ENCODE measurements at regions not wholly inside any gene's neighbourhood (a gene's known extent, or its start where the extent isn't known, plus 50 kb on each side); places are given as distances from the start of the nearest gene placed in this dataset.
A peak's percentile ranks its signal among the peaks of the same experiment; 100 is the strongest.

- no peak for TF ChIP-seq CTCF (IDR thresholded peaks at IDR 0.05)
- H3K27me3 Mint-ChIP-seq (ENCODE audit: low read depth, poor library complexity) = peaks cover 9% of the 10 kb centered on the region
These were observed 249.2 kb upstream of the KLF4 start for GRCh38 chr9:107738789-107739188.

DNA sequence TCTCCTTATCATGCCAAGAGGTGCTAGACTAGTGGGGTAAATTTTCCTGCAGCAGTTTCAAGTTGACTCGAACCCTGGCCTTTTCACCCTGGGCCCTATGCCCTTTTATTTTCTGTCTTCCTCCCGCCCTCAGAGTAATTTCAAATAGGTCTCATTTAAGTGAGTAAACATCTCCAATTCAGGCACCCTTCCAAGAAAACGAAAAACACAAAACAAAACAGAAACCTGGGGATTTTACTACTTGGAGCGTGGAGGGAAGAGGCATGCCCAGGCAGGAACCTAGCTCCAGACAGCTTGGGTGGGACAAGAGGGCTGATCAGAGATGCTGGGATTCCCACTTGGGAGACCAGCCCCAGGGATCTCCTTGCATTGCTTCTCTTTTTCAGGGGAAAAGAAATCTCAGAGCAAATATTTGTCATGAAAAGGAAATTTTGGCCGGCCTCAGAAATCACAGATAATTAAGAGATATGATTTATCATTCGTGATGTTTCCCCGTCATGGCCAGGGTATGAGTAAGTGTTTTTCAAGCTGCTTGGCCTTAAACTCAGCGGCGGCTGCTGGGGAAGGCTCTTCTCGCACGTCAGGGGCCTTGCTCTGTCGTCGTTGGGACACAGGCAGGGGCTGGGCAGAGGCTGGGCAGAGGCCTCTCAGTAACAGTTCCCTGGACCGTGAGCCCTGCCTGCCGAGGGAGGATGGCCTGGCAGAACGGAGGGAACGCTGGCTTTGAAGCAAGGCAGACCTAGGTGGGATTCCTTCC, 248.6 kb upstream of the KLF4 start:
- H3K27me3 Mint-ChIP-seq (ENCODE audit: low read depth, poor library complexity) = peaks cover 9% of the 10 kb centered on the region
- H3K36me3 Mint-ChIP-seq (ENCODE audit: low read depth) = no peaks in the 10 kb centered on the region
- peak overlapping the region; percentile 24 for H3K27ac Mint-ChIP-seq
- TF ChIP-seq CTCF (IDR thresholded peaks at IDR 0.05) = no peak
- H3K9me3 Mint-ChIP-seq = no peaks in the 10 kb centered on the region
- H3K4me1 Mint-ChIP-seq = peaks cover 24% of the 10 kb centered on the region
- no peak for DNase-seq
- no peak overlapping the region for H3K4me3 Mint-ChIP-seq

More at GRCh38 chr9:107738789-107739188, 249.2 kb upstream of the KLF4 start:
- H3K9me3 Mint-ChIP-seq = no peaks in the 10 kb centered on the region
- no peak for DNase-seq
- no peaks in the 10 kb centered on the region for H3K36me3 Mint-ChIP-seq (ENCODE audit: low read depth)
- H3K4me3 Mint-ChIP-seq = no peak overlapping the region
- H3K4me1 Mint-ChIP-seq = peaks cover 24% of the 10 kb centered on the region
- peak overlapping the region; percentile 50 for H3K27ac Mint-ChIP-seq

DNA sequence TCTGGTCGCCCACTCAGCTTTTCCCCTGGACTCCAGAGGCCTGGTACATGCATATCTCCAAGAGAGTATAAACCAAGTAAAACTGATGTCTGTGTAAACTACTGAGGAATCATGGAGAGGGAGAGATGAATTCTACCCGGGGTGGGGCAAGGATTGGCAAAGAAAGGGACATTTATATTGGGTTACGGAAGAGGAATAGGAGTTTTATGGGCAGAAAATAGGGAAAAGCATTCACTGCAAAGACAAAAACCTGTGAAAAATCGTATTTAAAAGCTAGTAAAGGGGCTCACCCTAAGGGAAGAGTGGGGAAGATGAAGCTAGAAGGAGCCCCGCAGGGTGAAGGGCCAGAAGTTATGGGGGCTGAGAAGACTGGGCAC, 248.0 kb upstream of the KLF4 start:
- DNase-seq = no peak
- peaks cover 24% of the 10 kb centered on the region for H3K4me1 Mint-ChIP-seq
- no peaks in the 10 kb centered on the region for H3K36me3 Mint-ChIP-seq (ENCODE audit: low read depth)
- H3K27ac Mint-ChIP-seq = no peak overlapping the region
- H3K9me3 Mint-ChIP-seq = no peaks in the 10 kb centered on the region
- no peak overlapping the region for H3K4me3 Mint-ChIP-seq
- TF ChIP-seq CTCF (IDR thresholded peaks at IDR 0.05) = no peak
- peaks cover 12% of the 10 kb centered on the region for H3K27me3 Mint-ChIP-seq (ENCODE audit: low read depth, poor library complexity)

GRCh38 chr9:107735821-107736220, 246.3 kb upstream of the KLF4 start:
- H3K27ac Mint-ChIP-seq = no peak overlapping the region
- H3K36me3 Mint-ChIP-seq (ENCODE audit: low read depth) = no peaks in the 10 kb centered on the region
- no peak for DNase-seq
- H3K27me3 Mint-ChIP-seq (ENCODE audit: low read depth, poor library complexity) = peaks cover 11% of the 10 kb centered on the region
- no peaks in the 10 kb centered on the region for H3K9me3 Mint-ChIP-seq
- peaks cover 24% of the 10 kb centered on the region for H3K4me1 Mint-ChIP-seq
- H3K4me3 Mint-ChIP-seq = no peak overlapping the region
- no peak for TF ChIP-seq CTCF (IDR thresholded peaks at IDR 0.05)

DNA sequence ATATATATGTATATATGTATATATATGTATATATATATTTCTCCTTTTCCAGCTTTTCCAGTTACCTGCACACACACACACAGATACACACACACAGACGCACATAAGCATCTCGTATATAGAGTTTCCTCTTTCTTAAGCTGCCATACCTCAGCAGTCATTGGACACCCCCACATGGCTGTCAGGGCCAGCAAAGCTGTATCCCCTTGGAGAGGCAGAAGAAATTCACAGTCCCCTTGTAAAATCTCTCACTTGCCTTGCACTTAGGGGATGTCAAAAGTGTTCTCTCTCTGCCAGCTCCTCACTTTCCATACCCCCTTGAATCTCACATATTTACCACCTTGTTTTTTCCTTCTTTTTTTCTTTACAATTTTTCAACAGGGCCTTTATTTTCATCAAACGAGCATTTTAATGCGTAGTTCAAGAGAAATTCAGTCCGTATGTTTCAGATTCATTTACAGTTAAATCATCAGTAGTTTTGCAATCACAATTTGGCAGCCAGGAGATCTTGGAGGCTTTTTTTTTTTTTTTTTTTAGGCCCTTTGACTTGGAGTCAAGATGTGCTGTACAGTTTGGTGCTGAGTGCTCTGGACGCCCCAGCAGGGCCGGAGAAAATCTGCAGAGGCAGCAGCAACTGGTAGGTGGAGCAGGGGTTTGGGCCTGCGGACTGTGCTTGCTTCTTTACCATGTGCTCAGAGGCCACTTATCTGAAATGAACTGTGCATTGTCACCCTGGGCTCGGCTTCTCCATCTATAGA, 244.9 kb upstream of the KLF4 start:
- H3K9me3 Mint-ChIP-seq = no peaks in the 10 kb centered on the region
- peaks cover 9% of the 10 kb centered on the region for H3K27me3 Mint-ChIP-seq (ENCODE audit: low read depth, poor library complexity)
- DNase-seq = no peak
- TF ChIP-seq CTCF (IDR thresholded peaks at IDR 0.05) = no peak
- peaks cover 24% of the 10 kb centered on the region for H3K4me1 Mint-ChIP-seq
- no peaks in the 10 kb centered on the region for H3K36me3 Mint-ChIP-seq (ENCODE audit: low read depth)
- no peak overlapping the region for H3K27ac Mint-ChIP-seq
- H3K4me3 Mint-ChIP-seq = no peak overlapping the region

All from nephron progenitor cell (in vitro differentiated cells).